Upper lobe of left lung (tissue), 6 donors: ENCODE measurements at regions not wholly inside any gene's neighbourhood (a gene's known extent, or its start where the extent isn't known, plus 50 kb on each side); places are given as distances from the start of the nearest gene placed in this dataset.

ENCODE experiments used
- ATAC-seq, 2 donors: fragments of 200-7000 bp; cut with Tn5 transposase; one replicate each; pipeline ENCODE4 v1.9.1; 2022; ENCODE audit warnings: mild to moderate bottlenecking in 2 of 2, moderate library complexity in 2 of 2; ENCODE audit not compliant: low FRiP score in 2 of 2
- DNase-seq, 2 donors: peaks; one replicate each; pipeline ENCODE4 v3.0.0-alpha.2; 2019 to 2020
- H3K27ac ChIP-seq, 4 donors: fragments of 200-600 bp; sonication (generic); one replicate each; pipeline ENCODE4 v1.5.1; 2016 to 2019
- H3K27me3 ChIP-seq, 4 donors: fragments of 200-600 bp; sonication (generic); one replicate each; pipeline ENCODE4 v1.5.1; 2017 to 2019
- H3K36me3 ChIP-seq, 4 donors: fragments of 200-600 bp; sonication (generic); one replicate each; pipeline ENCODE4 v1.5.1; 2016 to 2019
- H3K4me1 ChIP-seq, 4 donors: fragments of 200-600 bp; sonication (generic); one replicate each; pipeline ENCODE4 v1.5.1; 2018 to 2019
- H3K4me3 ChIP-seq, 4 donors: fragments of 200-600 bp; sonication (generic); one replicate each; pipeline ENCODE4 v1.5.1; 2017 to 2019; ENCODE audit warnings: mild to moderate bottlenecking in 2 of 4, moderate library complexity in 1 of 4
- H3K9me3 ChIP-seq, 4 donors: fragments of 200-600 bp; sonication (generic); one replicate each; pipeline ENCODE4 v1.5.1; 2018 to 2019
- CTCF ChIP-seq, 6 experiments: fragments of 450-650 bp in 4 of 6; fragments of 200-600 bp in 2 of 6; sonication (generic) in 2 of 6; IDR thresholded peaks; one replicate each; pipeline ENCODE4 v1.5.1; 2016 to 2019; ENCODE audit warnings: antibody characterized with exemption in 6 of 6
- EP300 ChIP-seq, 4 donors: sonication (generic); formaldehyde crosslinking; IDR thresholded peaks; one replicate each; pipeline ENCODE4 v1.5.1; 2017; ENCODE audit warnings: antibody characterized with exemption in 4 of 4, control low read depth in 2 of 4
- POLR2A ChIP-seq, 4 donors: fragments of 450-650 bp; IDR thresholded peaks; one replicate each; pipeline ENCODE4 v1.5.1; 2016 to 2017; ENCODE audit warnings: antibody characterized with exemption in 4 of 4, mild to moderate bottlenecking in 2 of 4
- POLR2AphosphoS5 ChIP-seq, 2 donors: sonication (generic); formaldehyde crosslinking; IDR thresholded peaks; one replicate each; pipeline ENCODE4 v1.5.1; 2017; ENCODE audit warnings: antibody characterized with exemption in 2 of 2
- WGBS, 2 donors: methylation state at CpG; one replicate each; pipeline ENCODE4 v1.1.5; 2017 to 2018; 5-methylcytosine and 5-hydroxymethylcytosine counted together
- donor health status: DM: no; HTN: no; CAD: no; lungs with moderate emphysema.
- donor health status: DM: no; HTN: yes; CAD: no; lungs with severe emphysema.

- Histone ChIP-seq H3K9me3 (peaks cover 0 to 9% (median 6%) of the 10 kb centered on the region in 4 donors), H3K27ac (no peak overlapping the region), H3K36me3 (no peaks in the 10 kb centered on the region), H3K4me3 (no peak overlapping the region), H3K4me1 (no peaks in the 10 kb centered on the region), H3K27me3 (no peaks in the 10 kb centered on the region)
- no peak for ATAC-seq
- WGBS, 2 donors: 90 to 94% methylated on average over 4 of the region's 4 CpGs
- no peak for DNase-seq
- TF ChIP-seq CTCF (IDR thresholded peaks at IDR 0.05): no peak
- TF ChIP-seq EP300 (IDR thresholded peaks at IDR 0.05): no peak
These were observed 176.9 kb upstream of the SALL4 start for GRCh38 chr20:51979226-51979625.

GRCh38 chr20:51978070-51978501 lies 175.8 kb upstream of the SALL4 start:
- no peak overlapping the region for H3K4me3 ChIP-seq
- WGBS, 2 donors: 78 to 84% methylated on average over 7 of the region's 7 CpGs

GRCh38 chr20:51972056-51972455 lies 169.7 kb upstream of the SALL4 start:
- 85 to 87% methylated on average over 6 of the region's 6 CpGs for WGBS, 2 donors
- H3K27me3 ChIP-seq: no peaks in the 10 kb centered on the region
- TF ChIP-seq POLR2AphosphoS5 (IDR thresholded peaks at IDR 0.05): no peak
- TF ChIP-seq POLR2A (IDR thresholded peaks at IDR 0.05): no peak
- no peak for TF ChIP-seq CTCF (IDR thresholded peaks at IDR 0.05)
- TF ChIP-seq EP300 (IDR thresholded peaks at IDR 0.05): no peak
- no peak overlapping the region for H3K27ac ChIP-seq
- DNase-seq (no peak), ATAC-seq (no peak)
- H3K36me3 ChIP-seq: no peaks in the 10 kb centered on the region
- no peaks in the 10 kb centered on the region for H3K9me3 ChIP-seq
- H3K4me3 ChIP-seq: no peak overlapping the region
- no peaks in the 10 kb centered on the region for H3K4me1 ChIP-seq

More at GRCh38 chr20:51978070-51978501, 175.8 kb upstream of the SALL4 start:
- Histone ChIP-seq H3K36me3 (no peaks in the 10 kb centered on the region), H3K27ac (no peak overlapping the region), H3K9me3 (peaks cover 0 to 9% (median 6%) of the 10 kb centered on the region in 4 donors), H3K27me3 (no peaks in the 10 kb centered on the region), H3K4me1 (no peaks in the 10 kb centered on the region)
- ATAC-seq (no peak), DNase-seq (no peak)
- TF ChIP-seq CTCF (IDR thresholded peaks at IDR 0.05): no peak
- no peak for TF ChIP-seq EP300 (IDR thresholded peaks at IDR 0.05)
- TF ChIP-seq POLR2A (IDR thresholded peaks at IDR 0.05): no peak
- TF ChIP-seq POLR2AphosphoS5 (IDR thresholded peaks at IDR 0.05): no peak

GRCh38 chr20:51970858-51971257 lies 168.5 kb upstream of the SALL4 start:
- Histone ChIP-seq H3K27ac (no peak overlapping the region), H3K4me1 (no peaks in the 10 kb centered on the region), H3K9me3 (no peaks in the 10 kb centered on the region), H3K27me3 (no peaks in the 10 kb centered on the region), H3K36me3 (no peaks in the 10 kb centered on the region), H3K4me3 (no peak overlapping the region)
- TF ChIP-seq EP300 (IDR thresholded peaks at IDR 0.05): no peak
- no peak for TF ChIP-seq POLR2A (IDR thresholded peaks at IDR 0.05)
- no peak for TF ChIP-seq CTCF (IDR thresholded peaks at IDR 0.05)
- DNase-seq: no peak
- WGBS, 2 donors: 91 to 95% methylated on average over 10 of the region's 10 CpGs
- ATAC-seq: no peak

GRCh38 chr20:51969191-51969590 lies 166.9 kb upstream of the SALL4 start:
- DNase-seq (no peak), ATAC-seq (no peak)
- Histone ChIP-seq H3K27me3 (no peaks in the 10 kb centered on the region), H3K27ac (no peak overlapping the region), H3K4me3 (no peak overlapping the region), H3K4me1 (no peaks in the 10 kb centered on the region), H3K36me3 (no peaks in the 10 kb centered on the region), H3K9me3 (no peaks in the 10 kb centered on the region)
- WGBS, 2 donors: 79 to 89% methylated on average over 5 of the region's 5 CpGs
- TF ChIP-seq POLR2A (IDR thresholded peaks at IDR 0.05) (no peak), CTCF (IDR thresholded peaks at IDR 0.05) (no peak), EP300 (IDR thresholded peaks at IDR 0.05) (no peak), POLR2AphosphoS5 (IDR thresholded peaks at IDR 0.05) (no peak)
